ENCODE measurements at regions not wholly inside any gene's neighbourhood (a gene's known extent, or its start where the extent isn't known, plus 50 kb on each side); places are given as distances from the start of the nearest gene placed in this dataset.
"Not testable (repeated sequence)": the region's sequence is repeated elsewhere in the genome, so short reads cannot be mapped to it uniquely, and the experiment has no call there.

DNA sequence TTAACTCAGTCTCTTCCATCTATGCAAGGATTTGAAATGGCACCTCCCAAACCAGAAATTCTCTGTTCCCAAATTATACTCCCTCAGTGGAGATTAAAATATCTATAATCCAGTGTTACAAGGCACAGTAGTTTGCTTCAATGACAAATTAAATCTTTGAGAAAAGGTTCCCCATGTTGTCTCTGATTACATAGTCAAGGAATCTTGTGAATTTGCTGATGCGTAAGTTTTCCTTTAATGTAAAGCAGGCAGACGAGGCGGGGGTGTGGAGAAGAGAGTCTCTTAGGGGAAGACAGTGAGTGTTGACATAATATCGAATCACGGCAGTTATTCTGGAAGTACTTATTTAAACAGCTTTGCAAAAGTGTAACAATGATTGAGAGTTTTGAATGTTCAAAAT lies 236.4 kb upstream of the RARB start:
- in situ Hi-C loops (cut with MboI) (no loop called here), intact Hi-C loops (cut with micrococcal nuclease; ENCODE audit: unreplicated experiment) (no loop called here)
- H3K4me3 ChIP-seq = no peak overlapping the region
- H3K4me2 ChIP-seq (ENCODE audit: control insufficient read depth, insufficient read depth) = no peak overlapping the region
- H3K27ac ChIP-seq (ENCODE audit: control insufficient read depth, insufficient read depth) = no peak overlapping the region
- POLR2A ChIA-PET = no interaction called here
- no peaks in the 10 kb centered on the region for H3K4me1 ChIP-seq (ENCODE audit: control insufficient read depth, insufficient read depth, low read length)
- SMC1A ChIA-PET (ENCODE audit: uncharacterized antibody, unreplicated experiment) = no interaction called here
- 37% methylated on average over 5 of the region's 5 CpGs for WGBS (ENCODE audit: insufficient coverage, insufficient replicate concordance, low lambda C conversion rate, missing lambda C conversion rate)
- CTCF ChIA-PET = no interaction called here
- H3K9ac ChIP-seq (ENCODE audit: control insufficient read depth, insufficient read depth, low read length) = no peak overlapping the region
- RAD21 ChIA-PET (ENCODE audit: unreplicated experiment) = no interaction called here
- no peaks in the 10 kb centered on the region for H3K79me2 ChIP-seq (ENCODE audit: control insufficient read depth, insufficient read depth, low read length)
- H4K20me1 ChIP-seq (ENCODE audit: control insufficient read depth, insufficient read depth) = no peaks in the 10 kb centered on the region
- H3K36me3 ChIP-seq (ENCODE audit: control insufficient read depth in 2 of 2, insufficient read depth in 2 of 2, low read length in 1 of 2) = no peaks in the 10 kb centered on the region
- H2AFZ ChIP-seq (ENCODE audit: control insufficient read depth, low read depth, low read length) = no peak overlapping the region
- DNase-seq (ENCODE audit: low read depth, low spot score) (no peak), ATAC-seq (no peak), FAIRE-seq (no peak)
- no peaks in the 10 kb centered on the region for H3K27me3 ChIP-seq (replicated peaks in 1 of 2; ENCODE audit: control insufficient read depth in 2 of 2, insufficient read depth in 2 of 2, low read length in 1 of 2)
- BruUV-seq (replicated peaks) = no TSS peak
- TF ChIP-seq ZNF622 (IDR thresholded peaks at IDR 0.05) = no peak
- no peak for TF ChIP-seq ZNF207 (IDR thresholded peaks at IDR 0.05; ENCODE audit: borderline replicate concordance)
- no peak for TF ChIP-seq SMAD1 (IDR thresholded peaks at IDR 0.05; ENCODE audit: low read depth, partially characterized antibody)
- no peak for TF ChIP-seq RBBP5 (conservative IDR thresholded peaks at IDR 0.05)
- TF ChIP-seq, protein P1, sequence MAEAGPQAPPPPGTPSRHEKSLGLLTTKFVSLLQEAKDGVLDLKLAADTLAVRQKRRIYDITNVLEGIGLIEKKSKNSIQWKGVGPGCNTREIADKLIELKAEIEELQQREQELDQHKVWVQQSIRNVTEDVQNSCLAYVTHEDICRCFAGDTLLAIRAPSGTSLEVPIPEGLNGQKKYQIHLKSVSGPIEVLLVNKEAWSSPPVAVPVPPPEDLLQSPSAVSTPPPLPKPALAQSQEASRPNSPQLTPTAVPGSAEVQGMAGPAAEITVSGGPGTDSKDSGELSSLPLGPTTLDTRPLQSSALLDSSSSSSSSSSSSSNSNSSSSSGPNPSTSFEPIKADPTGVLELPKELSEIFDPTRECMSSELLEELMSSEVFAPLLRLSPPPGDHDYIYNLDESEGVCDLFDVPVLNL (IDR thresholded peaks at IDR 0.05; ENCODE audit: low read depth, low read length) = no peak
- no peak for TF ChIP-seq ETV6 (conservative IDR thresholded peaks at IDR 0.05 in 1 of 2, IDR thresholded peaks at IDR 0.05 in 1 of 2; ENCODE audit: borderline replicate concordance in 1 of 2, low read depth in 1 of 2)
- TF ChIP-seq RCOR1 (conservative IDR thresholded peaks at IDR 0.05; ENCODE audit: low read depth, low read length) = no peak
- TF ChIP-seq DPF2 (IDR thresholded peaks at IDR 0.05) = no peak
- no peak for TF ChIP-seq RAD21 (IDR thresholded peaks at IDR 0.05; ENCODE audit: insufficient read depth, low read depth, low read length)
- no peak for TF ChIP-seq MEF2B (IDR thresholded peaks at IDR 0.05; ENCODE audit: partially characterized antibody, poor library complexity, severe bottlenecking)
- TF ChIP-seq HDAC2 (IDR thresholded peaks at IDR 0.05) = no peak
- TF ChIP-seq CBX3 (IDR thresholded peaks at IDR 0.05; ENCODE audit: borderline replicate concordance, low read depth) = no peak
- TF ChIP-seq SMC3 (IDR thresholded peaks at IDR 0.05; ENCODE audit: borderline replicate concordance, low read length) = no peak
- TF ChIP-seq SREBF1 (IDR thresholded peaks at IDR 0.05; ENCODE audit: low read length) = no peak
- no peak for TF ChIP-seq ATF7 (IDR thresholded peaks at IDR 0.05; ENCODE audit: low read depth)
- TF ChIP-seq ZZZ3 (IDR thresholded peaks at IDR 0.05; ENCODE audit: control insufficient read depth, insufficient read length, low read depth) = no peak
- no peak for TF ChIP-seq TCF12 (IDR thresholded peaks at IDR 0.05; ENCODE audit: low read depth, low read length)
- no peaks in the 10 kb centered on the region for H3K9me3 ChIP-seq (replicated peaks; ENCODE audit: control insufficient read depth, insufficient read depth, low read length)

DNA sequence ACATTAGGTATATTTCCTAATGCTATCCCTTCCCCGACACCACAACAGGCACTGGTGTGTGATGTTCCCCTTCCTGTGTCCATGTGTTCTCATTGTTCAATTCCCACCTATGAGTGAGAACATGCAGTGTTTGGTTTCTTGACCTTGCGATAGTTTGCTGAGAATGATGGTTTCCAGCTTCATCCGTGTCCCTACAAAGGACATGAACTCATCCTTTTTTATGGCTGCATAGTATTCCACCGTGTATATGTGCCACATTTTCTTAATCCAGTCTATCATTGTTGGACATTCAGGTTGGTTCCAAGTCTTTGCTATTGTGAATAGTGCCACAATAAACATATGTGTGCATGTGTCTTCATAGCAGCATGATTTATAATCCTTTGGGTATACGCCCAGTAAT lies 228.5 kb upstream of the RARB start:
- H2AFZ ChIP-seq (ENCODE audit: control insufficient read depth, low read depth, low read length); intact Hi-C loops (cut with micrococcal nuclease; ENCODE audit: unreplicated experiment); POLR2A ChIA-PET; H4K20me1 ChIP-seq (ENCODE audit: control insufficient read depth, insufficient read depth); CTCF ChIA-PET; H3K27ac ChIP-seq (ENCODE audit: control insufficient read depth, insufficient read depth); H3K36me3 ChIP-seq (ENCODE audit: control insufficient read depth in 2 of 2, insufficient read depth in 2 of 2, low read length in 1 of 2); H3K27me3 ChIP-seq (replicated peaks in 1 of 2; ENCODE audit: control insufficient read depth in 2 of 2, insufficient read depth in 2 of 2, low read length in 1 of 2); H3K4me1 ChIP-seq (ENCODE audit: control insufficient read depth, insufficient read depth, low read length); H3K4me2 ChIP-seq (ENCODE audit: control insufficient read depth, insufficient read depth); SMC1A ChIA-PET (ENCODE audit: uncharacterized antibody, unreplicated experiment); BruUV-seq (replicated peaks); in situ Hi-C loops (cut with MboI); RAD21 ChIA-PET (ENCODE audit: unreplicated experiment); H3K79me2 ChIP-seq (ENCODE audit: control insufficient read depth, insufficient read depth, low read length); H3K9ac ChIP-seq (ENCODE audit: control insufficient read depth, insufficient read depth, low read length); H3K9me3 ChIP-seq (replicated peaks; ENCODE audit: control insufficient read depth, insufficient read depth, low read length); ATAC-seq; FAIRE-seq; H3K4me3 ChIP-seq; DNase-seq (ENCODE audit: low read depth, low spot score): not testable (repeated sequence)
- WGBS (ENCODE audit: insufficient coverage, insufficient replicate concordance, low lambda C conversion rate, missing lambda C conversion rate) = 52% methylated on average over 5 of the region's 5 CpGs

Measured in GM12878 (cell line).